WTC11 (cell line): ENCODE measurements at regions not wholly inside any gene's neighbourhood (a gene's known extent, or its start where the extent isn't known, plus 50 kb on each side); places are given as distances from the start of the nearest gene placed in this dataset.

Experiments used
- ATAC-seq: fragments of 200-7000 bp; cut with Tn5 transposase; 2 replicates; pipeline ENCODE4 v1.10.0; 2021; ENCODE audit warnings: mild to moderate bottlenecking, moderate library complexity
- CTCF ChIA-PET: fragments of 300-600 bp; sonication (Branson Sonifier 250); formaldehyde crosslinking; loops from one replicate; lab custom pipeline; 2021; ENCODE audit warnings: antibody characterized with exemption; lab: Charles Lee
- POLR2A ChIA-PET: fragments of 350-600 bp; sonication (Branson Sonifier 250); formaldehyde crosslinking; loops from one replicate; lab custom pipeline; 2021; ENCODE audit warnings: antibody characterized with exemption; lab: Charles Lee
- DNase-seq: peaks from one replicate; pipeline ENCODE4 v3.0.0; 2021; ENCODE audit warnings: low spot score
- H3K27ac Mint-ChIP-seq: 2 replicates; pipeline ENCODE4 v1.8.0; 2021; ENCODE audit warnings: mixed read lengths
- H3K27me3 Mint-ChIP-seq: 2 replicates; pipeline ENCODE4 v1.8.0; 2021; ENCODE audit warnings: low read depth, mild to moderate bottlenecking, moderate library complexity, mixed read lengths
- H3K36me3 Mint-ChIP-seq: 2 replicates; pipeline ENCODE4 v1.8.0; 2021; ENCODE audit warnings: mixed read lengths
- H3K4me1 Mint-ChIP-seq: 2 replicates; pipeline ENCODE4 v1.8.0; 2022; ENCODE audit warnings: mixed read lengths
- H3K4me3 Mint-ChIP-seq: 2 replicates; pipeline ENCODE4 v1.8.0; 2021; ENCODE audit warnings: mild to moderate bottlenecking, moderate library complexity, mixed read lengths
- H3K9me3 Mint-ChIP-seq: 2 replicates; pipeline ENCODE4 v1.8.0; 2021; ENCODE audit warnings: mixed read lengths
- ARID4B ChIP-seq: sonication (generic); formaldehyde crosslinking; IDR thresholded peaks from 2 replicates; pipeline ENCODE4 v1.8.0; 2023; ENCODE audit warnings: missing genetic modification reagents, mild to moderate bottlenecking, borderline replicate concordance
- ATF1 ChIP-seq: sonication (generic); formaldehyde crosslinking; IDR thresholded peaks from 2 replicates; pipeline ENCODE4 v1.8.1; 2023; ENCODE audit warnings: mild to moderate bottlenecking, moderate library complexity, missing genetic modification reagents
- ATF3 ChIP-seq: sonication (generic); formaldehyde crosslinking; conservative IDR thresholded peaks from 2 replicates; pipeline ENCODE4 v1.8.1; 2022; ENCODE audit warnings: mild to moderate bottlenecking, missing genetic modification reagents
- HMGA2 ChIP-seq: fragments of 250-450 bp; sonication (Bioruptor Pico); IDR thresholded peaks from 2 replicates; pipeline ENCODE4 v1.4.0; 2021; ENCODE audit warnings: mild to moderate bottlenecking, moderate library complexity
- JAZF1 ChIP-seq: fragments of 250-450 bp; sonication (Bioruptor Pico); IDR thresholded peaks from 2 replicates; pipeline ENCODE4 v1.9.0; 2021; ENCODE audit warnings: moderate library complexity, mild to moderate bottlenecking, inconsistent platforms
- JUN ChIP-seq: sonication (generic); formaldehyde crosslinking; IDR thresholded peaks from 2 replicates; pipeline ENCODE4 v1.8.0; 2023; ENCODE audit warnings: mild to moderate bottlenecking, missing genetic modification reagents
- KAT7 ChIP-seq: sonication (generic); formaldehyde crosslinking; IDR thresholded peaks from 2 replicates; pipeline ENCODE4 v1.8.1; 2023; ENCODE audit warnings: missing genetic modification reagents, mild to moderate bottlenecking, borderline replicate concordance
- MYBL2 ChIP-seq: sonication (generic); formaldehyde crosslinking; IDR thresholded peaks from 2 replicates; pipeline ENCODE4 v1.8.1; 2023; ENCODE audit warnings: mild to moderate bottlenecking, moderate library complexity, missing genetic modification reagents
- NFE2L1 ChIP-seq: sonication (generic); formaldehyde crosslinking; IDR thresholded peaks from 2 replicates; pipeline ENCODE4 v1.8.1; 2023; ENCODE audit warnings: missing genetic modification reagents
- PRRX2 ChIP-seq: fragments of 250-450 bp; sonication (Bioruptor Pico); IDR thresholded peaks from 2 replicates; pipeline ENCODE4 v1.8.0; 2021; ENCODE audit warnings: mild to moderate bottlenecking
- SOX15 ChIP-seq: fragments of 250-450 bp; sonication (Bioruptor Pico); IDR thresholded peaks from 2 replicates; pipeline ENCODE4 v1.9.0; 2021; ENCODE audit warnings: mild to moderate bottlenecking
- STAT6 ChIP-seq: sonication (generic); formaldehyde crosslinking; conservative IDR thresholded peaks from 2 replicates; pipeline ENCODE4 v1.8.1; 2023; ENCODE audit warnings: mild to moderate bottlenecking, low read depth, missing genetic modification reagents, moderate library complexity
- TCF7 ChIP-seq: sonication (generic); formaldehyde crosslinking; IDR thresholded peaks from 2 replicates; pipeline ENCODE4 v1.8.0; 2022; ENCODE audit warnings: mild to moderate bottlenecking, low read depth, missing genetic modification reagents, moderate library complexity
- USF1 ChIP-seq: sonication (generic); formaldehyde crosslinking; IDR thresholded peaks from 2 replicates; pipeline ENCODE4 v1.8.0; 2022; ENCODE audit warnings: mild to moderate bottlenecking, missing genetic modification reagents
- USF2 ChIP-seq: sonication (generic); formaldehyde crosslinking; IDR thresholded peaks from 2 replicates; pipeline ENCODE4 v1.8.1; 2023; ENCODE audit warnings: mild to moderate bottlenecking, missing genetic modification reagents, moderate library complexity
- ZNF416 ChIP-seq: fragments of 250-450 bp; sonication (Bioruptor Pico); IDR thresholded peaks from 2 replicates; pipeline ENCODE4 v1.9.0; 2021; ENCODE audit warnings: mild to moderate bottlenecking, inconsistent platforms

GRCh38 chr22:22759371-22759770 is 115.0 kb downstream of the GGTLC2 start:
- H3K36me3 Mint-ChIP-seq: no peaks in the 10 kb centered on the region
- H3K4me3 Mint-ChIP-seq: no peak overlapping the region
- DNase-seq (no peak), ATAC-seq (no peak)
- ChIA-PET CTCF (interaction anchor here (0.9 to 3.9 kb wide), 6 partner anchors 11 to 176 kb away, joined by 3 to 23 read pairs (median 4); no protein-coding TSS in a partner anchor), POLR2A (no interaction called here)
- no peaks in the 10 kb centered on the region for H3K9me3 Mint-ChIP-seq
- no peaks in the 10 kb centered on the region for H3K4me1 Mint-ChIP-seq
- peaks cover 96% of the 10 kb centered on the region for H3K27me3 Mint-ChIP-seq
- H3K27ac Mint-ChIP-seq: no peak overlapping the region
- no peak for TF ChIP-seq ARID4B
- TF ChIP-seq HMGA2 (CRISPR knock-in tag): no peak

GRCh38 chr22:22759889-22760546 is 115.6 kb downstream of the GGTLC2 start:
- ChIA-PET POLR2A (no interaction called here), CTCF (interaction anchor here (0.9 to 3.9 kb wide), 4 partner anchors 10 to 176 kb away, joined by 3 to 23 read pairs (median 4); no protein-coding TSS in a partner anchor)
- TF ChIP-seq JUN (no peak), NFE2L1 (CRISPR knock-in tag) (no peak), ZNF416 (CRISPR knock-in tag) (no peak), TCF7 (CRISPR knock-in tag) (no peak), USF1 (no peak), KAT7 (CRISPR knock-in tag) (no peak), JAZF1 (CRISPR knock-in tag) (no peak), STAT6 (CRISPR knock-in tag) (no peak), PRRX2 (CRISPR knock-in tag) (no peak), USF2 (CRISPR knock-in tag) (no peak), ATF3 (CRISPR knock-in tag) (no peak), ATF1 (no peak), SOX15 (CRISPR knock-in tag) (no peak), MYBL2 (CRISPR knock-in tag) (no peak)
- Mint-ChIP-seq H3K4me3 (no peak overlapping the region), H3K36me3 (no peaks in the 10 kb centered on the region), H3K9me3 (no peaks in the 10 kb centered on the region), H3K27ac (no peak overlapping the region), H3K4me1 (no peaks in the 10 kb centered on the region), H3K27me3 (peaks cover 96% of the 10 kb centered on the region)
- ATAC-seq (no peak), DNase-seq (no peak)
